GM18868 (cell line): ENCODE measurements at regions not wholly inside any gene's neighbourhood (a gene's known extent, or its start where the extent isn't known, plus 50 kb on each side); places are given as distances from the start of the nearest gene placed in this dataset.
"Not testable (repeated sequence)": the region's sequence is repeated elsewhere in the genome, so short reads cannot be mapped to it uniquely, and the experiment has no call there.

Experiments
- ATAC-seq: cut with Tn5 transposase; IDR thresholded peaks from one replicate; pipeline ENCODE4 v1.9.1; 2021; ENCODE audit warnings: mild to moderate bottlenecking, moderate library complexity; ENCODE audit not compliant: unreplicated experiment

DNA sequence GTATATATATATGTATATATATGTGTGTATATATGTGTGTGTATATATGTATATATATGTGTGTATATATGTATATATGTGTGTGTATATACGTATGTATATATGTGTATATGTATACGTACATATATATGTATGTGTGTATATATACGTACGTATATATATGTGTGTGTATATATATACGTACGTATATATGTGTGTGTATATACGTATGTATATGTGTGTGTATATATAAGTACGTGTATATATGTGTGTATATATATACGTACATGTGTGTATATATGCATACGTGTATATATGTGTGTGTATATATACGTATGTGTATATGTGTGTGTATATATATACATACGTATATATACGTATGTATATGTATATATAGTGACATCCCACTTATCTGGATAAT, 154.4 kb downstream of the CDRT15L2 start:
- no peak for ATAC-seq

DNA sequence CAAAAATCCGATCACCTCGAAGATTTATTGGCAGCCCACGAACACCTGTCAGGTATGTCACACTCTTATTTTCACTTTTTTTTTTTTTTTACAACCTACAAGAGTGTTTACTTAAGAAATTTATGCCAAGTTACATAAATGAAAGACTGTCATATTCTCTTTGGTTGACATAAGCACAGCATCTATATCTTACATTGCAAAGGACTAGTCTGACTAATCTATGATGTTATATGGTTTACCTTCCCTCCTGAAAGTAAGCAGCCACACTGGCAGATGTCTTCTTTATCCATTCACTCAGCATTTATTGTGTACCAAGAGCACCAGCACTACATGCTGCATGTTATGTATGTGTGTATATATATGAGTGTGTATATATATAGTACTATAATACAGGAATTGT, 156.3 kb downstream of the CDRT15L2 start:
- ATAC-seq = no peak

DNA sequence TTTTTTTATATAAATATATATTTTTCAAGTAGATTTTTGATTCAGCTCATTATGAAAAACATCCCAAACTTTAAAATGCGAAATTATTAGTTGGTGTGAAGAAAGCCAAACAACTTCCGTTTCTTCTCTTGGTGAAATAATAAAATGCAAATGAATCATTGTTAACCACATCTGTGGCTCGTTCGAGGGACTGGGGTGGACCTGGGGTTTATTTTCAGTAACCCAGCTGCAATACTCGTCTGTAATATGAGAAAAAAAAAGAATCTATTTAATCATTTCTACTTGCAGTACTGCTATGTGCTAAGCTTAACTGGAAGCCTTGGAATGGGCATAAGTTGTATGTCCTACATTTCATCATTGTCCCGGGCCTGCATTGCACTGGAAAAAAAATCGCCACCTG, 158.1 kb downstream of the CDRT15L2 start:
- ATAC-seq = not testable (repeated sequence)

DNA sequence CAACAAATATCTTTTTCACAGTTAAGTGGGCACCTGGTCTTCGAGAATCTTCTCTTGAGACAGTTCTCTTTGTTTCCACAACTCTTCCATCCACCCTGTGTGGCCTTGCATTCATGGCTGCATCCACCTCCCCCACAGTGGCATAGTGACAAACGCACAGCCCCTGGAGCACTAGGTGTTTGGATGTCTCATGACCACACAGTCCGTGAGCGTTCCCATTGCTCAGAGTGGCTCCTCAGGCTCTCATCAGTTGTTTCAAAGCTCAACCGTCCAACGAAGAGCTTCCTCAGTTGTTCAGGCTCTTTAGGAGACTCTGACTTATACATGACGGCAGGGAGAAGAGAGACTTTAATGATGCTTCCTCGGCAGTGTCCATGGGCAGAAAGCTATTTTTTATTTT, 191.6 kb downstream of the CDRT15L2 start:
- no peak for ATAC-seq

DNA sequence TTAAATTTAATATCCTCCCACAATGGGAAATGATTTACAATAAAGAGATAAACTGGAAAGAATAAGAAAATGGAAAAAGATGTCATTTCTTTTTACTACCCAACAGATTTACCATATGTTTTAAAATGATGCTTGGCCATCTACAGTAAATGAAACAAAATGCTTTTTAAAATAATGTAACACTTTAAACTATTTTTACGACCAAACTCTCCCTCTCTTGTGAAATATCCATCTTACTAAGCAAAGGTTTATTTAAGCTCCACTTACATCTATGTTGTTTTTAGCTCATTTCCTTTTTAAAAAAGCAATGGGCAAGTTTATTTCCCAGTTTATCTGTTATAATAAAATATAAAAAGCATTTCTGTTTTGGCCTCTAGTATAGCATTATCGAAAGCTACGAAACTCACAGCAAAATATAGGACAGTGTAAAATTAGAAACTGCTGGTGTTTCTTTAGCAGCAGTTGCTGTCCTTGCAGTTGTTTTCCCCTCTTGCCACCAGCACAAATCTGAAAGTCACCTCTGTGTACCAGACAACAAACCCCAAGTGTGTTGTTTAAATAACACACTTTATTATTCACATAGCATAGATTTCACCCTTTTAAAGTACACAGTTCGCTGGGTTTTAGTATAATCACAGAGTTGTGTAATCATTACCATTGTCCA, 195.1 kb downstream of the CDRT15L2 start:
- ATAC-seq = no peak

DNA sequence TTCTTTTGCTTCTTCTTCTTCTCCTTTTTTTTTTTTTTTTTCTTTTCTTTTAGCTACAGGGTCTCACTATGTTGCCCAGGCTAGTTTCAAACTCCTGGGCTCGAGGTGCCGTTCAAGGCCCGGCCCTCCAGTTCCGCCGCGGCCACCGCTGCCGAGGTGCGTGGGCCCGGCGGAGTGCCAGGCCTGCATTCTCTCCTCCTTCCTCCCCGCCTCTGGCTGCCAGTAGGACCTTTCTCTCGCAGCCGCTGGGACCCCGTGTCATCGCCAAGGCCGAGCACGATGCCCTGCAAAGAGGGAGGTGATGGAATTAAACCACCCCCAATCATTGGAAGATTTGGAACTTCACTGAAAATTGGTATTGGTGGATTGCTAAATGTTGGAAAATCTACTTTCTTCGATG, 195.8 kb downstream of the CDRT15L2 start:
- no peak for ATAC-seq

DNA sequence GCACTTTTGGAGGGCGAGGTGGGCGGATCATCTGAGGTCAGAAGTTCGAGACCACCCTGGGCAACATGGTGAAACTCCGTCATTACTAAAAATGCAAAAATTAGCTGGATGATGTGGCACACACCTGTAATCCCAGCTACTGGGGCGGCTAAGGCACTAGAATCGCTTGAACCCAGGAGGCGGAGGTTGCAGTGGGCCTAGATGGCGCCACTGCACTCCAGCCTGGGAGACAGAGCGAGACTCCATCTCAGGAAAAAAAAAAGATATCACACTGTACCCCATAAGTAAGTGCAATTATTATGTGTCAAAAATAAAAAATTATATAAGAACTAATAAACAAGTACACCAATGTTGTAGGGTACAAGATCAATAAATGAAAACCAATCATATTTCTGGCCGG, 200.0 kb downstream of the CDRT15L2 start:
- ATAC-seq = no peak

DNA sequence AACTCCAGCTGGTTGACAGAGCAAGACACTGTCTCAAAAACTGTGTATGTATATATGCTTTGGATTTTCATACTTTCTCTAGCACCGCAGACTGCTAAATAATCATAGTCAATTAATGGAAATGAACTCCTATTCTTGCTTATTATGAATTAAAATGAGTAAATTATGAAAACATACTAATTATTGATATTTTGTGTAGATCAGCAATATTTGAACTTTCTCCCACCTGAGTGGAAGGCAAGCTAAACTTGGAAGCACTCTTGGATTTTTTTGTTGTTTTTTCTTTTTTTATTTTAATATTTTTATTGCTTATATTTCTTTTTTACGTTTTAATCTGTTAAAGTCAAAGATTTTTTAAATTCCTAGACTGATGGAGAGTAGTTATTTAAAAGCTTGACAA, 201.7 kb downstream of the CDRT15L2 start:
- no peak for ATAC-seq

DNA sequence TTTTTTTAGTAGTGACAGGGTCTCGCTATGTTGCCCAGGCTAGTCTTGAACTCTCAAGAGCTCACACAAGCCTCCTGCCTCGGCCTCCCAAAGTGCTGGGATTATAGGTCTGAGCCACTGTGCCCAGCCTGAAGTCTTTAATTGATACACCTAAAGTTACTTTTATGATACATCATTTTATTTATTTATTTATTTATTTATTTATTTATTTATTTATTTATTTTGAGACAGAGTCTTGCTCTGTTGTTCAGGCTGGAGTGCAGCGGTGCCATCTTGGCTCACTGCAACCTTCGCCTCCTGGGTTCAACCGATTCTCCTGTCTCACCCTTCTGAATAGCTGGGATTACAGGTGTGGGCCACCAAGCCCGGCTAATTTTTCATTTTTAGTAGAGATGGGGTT, 202.3 kb downstream of the CDRT15L2 start:
- ATAC-seq = not testable (repeated sequence)

DNA sequence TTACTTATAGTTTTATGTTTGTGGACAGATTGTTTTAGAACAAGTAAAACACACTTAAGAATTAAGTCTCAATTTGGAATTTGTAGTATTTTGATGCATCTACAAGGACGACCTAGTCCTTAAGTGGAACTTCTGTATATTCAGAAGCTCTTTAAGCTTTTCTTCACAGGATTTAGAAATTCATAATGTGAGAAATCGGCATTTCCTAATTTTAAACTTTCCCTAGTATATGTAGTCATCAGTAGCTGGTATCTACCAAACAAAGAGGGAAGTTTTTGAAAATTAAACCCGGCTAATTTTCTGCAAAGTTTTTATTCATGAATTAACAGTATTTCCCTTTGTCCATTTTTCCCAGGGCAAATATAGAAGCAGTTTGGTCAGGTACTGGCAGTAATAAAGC, 203.6 kb downstream of the CDRT15L2 start:
- no peak for ATAC-seq

DNA sequence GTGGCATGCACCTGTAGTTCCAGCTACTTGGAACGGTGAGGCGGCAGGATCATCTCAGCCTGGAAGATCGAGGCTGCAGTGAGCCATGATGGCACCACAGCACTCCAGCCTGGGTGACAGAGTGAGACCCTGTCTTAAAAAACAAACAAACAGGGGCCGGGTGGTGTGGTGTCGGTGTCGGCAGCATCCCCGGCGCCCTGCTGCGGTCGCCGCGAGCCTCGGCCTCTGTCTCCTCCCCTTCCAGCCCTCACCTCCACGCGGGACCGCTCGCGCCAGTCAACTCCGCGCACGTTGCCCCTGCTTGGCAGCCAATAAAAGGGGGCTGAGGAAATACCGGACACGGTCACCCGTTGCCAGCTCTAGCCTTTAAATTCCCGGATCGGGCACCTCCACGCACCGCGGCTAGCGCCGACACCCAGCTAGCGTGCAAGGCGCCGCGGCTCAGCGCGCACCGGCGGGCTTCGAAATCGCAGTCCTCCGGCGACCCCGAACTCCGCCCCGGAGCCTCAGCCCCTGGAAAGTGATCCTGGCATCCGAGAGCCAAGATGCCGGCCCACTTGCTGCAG, 204.7 kb downstream of the CDRT15L2 start:
- no peak for ATAC-seq

DNA sequence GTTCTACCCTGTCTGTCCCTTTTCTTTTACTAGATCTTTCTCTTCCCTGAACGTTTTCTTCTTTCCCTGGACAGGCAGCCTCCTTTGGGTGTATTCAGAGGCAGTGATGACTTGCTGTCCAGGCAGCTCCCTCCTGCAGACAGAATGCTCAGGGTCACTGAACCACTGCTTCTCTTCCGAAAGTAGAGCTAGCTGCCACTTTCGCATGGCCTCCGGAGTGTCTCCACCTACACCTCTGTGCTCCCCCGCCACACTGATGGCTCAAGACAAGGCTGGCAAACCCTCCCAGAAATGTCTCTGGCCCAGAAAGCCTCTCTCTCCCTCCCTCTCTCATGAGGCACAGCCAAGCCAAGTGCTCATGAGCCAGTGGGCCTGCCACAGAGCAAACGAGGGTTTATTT, 207.8 kb downstream of the CDRT15L2 start:
- ATAC-seq = no peak

DNA sequence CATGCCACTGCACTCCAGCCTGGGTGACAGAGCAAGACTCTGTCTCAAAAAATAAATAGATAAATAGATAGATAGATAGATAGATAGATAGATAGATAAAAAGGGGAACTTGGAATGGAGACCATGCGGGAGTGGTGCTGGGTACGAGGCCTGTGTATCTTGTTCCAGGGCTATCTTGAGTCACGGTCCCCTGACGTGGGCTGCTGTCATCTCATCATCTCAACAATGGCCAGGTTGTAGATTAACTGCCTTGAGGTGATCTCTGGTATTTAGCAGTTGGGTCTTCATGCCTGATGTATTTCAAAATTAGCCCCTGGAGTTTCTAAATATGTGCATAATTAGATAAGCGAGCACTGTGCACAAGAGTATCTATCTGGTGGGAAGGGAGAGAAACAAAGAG, 212.1 kb downstream of the CDRT15L2 start:
- ATAC-seq = no peak

DNA sequence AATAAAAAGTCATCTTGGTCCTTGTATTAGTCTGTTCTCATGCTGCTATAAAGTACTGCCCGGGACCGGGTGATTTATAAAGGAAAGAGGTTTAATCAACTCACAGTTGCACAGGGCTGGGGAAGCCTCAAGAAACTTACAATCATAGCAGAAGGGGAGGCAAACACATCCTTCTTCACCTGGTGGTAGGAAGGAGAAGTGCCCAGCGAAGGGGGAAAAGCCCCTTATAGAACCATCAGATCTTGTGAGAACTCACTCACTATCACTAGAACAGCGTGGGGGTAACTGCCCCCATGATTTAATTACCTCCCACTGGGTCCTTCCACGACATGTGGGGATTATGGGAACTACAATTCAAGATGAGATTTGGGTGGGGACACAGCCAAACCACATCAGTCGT, 215.0 kb downstream of the CDRT15L2 start:
- ATAC-seq = not testable (repeated sequence)

DNA sequence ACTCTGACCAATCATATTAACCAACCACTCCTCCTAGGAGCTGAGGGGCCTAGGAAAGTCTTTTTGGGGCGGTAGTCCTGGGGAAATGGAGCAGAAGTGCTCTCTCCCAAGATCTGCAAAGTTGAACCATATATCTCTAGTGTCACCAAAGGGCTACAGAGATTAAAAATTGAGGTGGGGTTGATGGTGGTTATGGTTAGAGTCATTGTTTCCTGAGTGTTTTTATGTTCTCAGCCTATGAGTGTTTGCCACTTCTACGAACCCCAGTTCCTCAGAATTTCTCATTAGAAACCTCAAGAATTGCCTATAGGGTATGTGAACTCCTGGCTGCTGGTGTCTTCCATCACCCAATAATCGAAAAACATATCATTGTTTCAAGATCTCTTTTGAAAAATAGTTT, 217.8 kb downstream of the CDRT15L2 start:
- ATAC-seq = no peak

DNA sequence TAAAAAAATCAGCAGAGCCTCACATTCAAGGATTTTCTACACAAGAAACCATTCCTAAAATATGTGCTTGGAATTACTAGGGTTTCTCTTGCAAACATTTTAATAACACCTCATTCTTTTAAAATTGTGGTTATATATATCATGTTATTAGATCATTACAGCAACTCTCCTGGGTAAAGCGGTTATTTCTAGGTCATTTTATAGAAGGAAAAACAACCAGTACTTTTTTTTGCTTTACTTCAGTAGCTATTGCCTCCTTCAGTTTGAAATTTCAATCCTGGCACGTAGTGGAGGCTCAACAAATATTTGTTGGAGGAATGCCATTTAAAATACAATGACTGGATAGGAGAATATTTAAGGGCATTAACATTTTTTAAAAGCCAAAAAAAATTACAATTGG, 220.6 kb downstream of the CDRT15L2 start:
- no peak for ATAC-seq

DNA sequence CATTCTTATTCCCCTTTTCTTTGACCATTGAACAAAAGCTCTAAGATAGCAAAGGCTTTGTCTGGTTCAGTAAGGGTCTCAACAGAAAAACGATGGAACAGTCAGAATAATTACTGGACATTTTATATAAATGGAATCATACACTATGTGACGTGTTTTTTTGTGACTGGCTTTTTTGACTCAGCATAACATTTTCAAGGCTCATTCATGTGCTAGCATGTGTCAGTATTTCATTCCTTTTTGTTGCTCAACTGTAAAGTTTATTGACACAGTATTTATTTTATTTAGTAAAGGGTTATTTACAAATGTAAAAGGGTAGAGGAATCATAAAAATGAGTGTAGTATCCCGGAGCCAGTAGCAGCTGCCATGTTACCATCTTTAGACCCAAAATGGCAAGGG, 226.2 kb downstream of the CDRT15L2 start:
- ATAC-seq = no peak

DNA sequence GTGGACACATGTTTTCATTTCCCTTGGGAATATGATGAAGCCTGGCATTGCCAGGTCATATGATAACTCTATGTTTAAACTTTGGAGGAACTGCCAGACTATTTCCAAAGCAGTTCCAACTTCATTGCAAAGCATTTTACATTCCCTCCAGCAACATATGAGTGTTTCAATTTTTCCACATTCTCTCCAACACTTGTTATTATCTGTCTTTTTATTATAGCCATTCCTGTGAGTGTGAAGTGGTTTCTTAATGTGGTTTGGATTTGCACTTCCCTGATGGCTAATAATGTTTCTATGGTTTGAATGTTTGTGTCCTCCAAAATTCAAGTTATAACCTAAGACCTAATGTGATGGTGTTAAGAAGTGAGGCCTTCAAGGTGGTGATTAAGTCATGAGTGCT, 228.0 kb downstream of the CDRT15L2 start:
- not testable (repeated sequence) for ATAC-seq

DNA sequence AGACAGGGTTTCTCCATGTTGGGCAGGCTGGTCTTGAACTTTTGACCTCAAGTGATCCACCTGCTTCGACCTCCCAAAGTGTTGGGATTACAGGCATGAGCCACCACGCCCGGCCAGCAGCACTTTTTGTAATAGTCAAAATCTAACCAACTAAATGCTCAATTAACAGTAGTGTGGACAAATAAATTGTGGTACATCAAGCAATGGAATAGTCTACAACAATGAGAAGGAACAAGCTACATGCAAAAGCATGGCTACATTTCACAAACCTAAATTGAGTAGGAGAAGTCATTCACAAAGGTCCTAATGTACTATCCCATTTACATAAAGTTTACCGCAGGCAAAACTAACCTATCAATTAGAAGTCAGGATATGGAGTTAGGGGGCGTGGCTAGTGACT, 227.4 kb downstream of the USP22 start:
- not testable (repeated sequence) for ATAC-seq

DNA sequence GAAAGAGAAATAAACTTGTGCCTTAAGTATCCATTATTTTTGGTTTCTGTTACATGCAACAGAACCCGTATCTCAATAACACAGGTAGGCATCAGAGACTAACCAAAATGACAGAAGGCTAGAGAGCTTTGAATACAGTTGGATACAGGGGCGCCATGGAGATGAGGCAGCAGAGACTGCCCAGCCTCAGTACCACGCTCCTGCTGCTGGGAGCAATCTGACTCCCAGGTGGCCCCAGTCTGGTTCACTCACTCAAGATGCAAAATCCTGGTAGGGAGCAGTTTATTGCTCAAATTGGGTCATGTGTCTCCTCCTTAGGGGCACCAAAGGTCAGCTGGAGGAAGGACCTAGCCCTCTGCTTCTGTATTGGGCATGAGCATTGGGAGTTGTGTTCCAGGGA, 218.9 kb downstream of the USP22 start:
- ATAC-seq = no peak

DNA sequence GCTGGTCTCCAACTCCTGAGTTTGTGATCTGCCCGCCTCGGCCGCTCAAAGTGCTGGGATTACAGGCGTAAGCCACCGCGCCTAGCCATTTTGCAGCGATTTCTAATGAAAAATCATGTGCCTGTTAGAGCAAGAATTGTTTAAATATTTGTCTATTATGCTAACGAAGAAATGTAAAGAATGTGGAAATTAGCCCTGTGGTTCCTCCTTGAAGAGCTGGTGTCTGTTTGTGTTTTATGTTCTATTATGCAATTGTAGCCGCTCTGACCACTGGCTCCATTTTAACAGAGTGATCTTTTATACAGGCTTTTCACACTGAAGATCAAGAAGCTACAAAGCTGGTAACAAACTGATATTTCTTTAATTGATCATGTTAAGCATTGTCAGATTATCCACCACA, 217.3 kb downstream of the USP22 start:
- ATAC-seq = no peak

DNA sequence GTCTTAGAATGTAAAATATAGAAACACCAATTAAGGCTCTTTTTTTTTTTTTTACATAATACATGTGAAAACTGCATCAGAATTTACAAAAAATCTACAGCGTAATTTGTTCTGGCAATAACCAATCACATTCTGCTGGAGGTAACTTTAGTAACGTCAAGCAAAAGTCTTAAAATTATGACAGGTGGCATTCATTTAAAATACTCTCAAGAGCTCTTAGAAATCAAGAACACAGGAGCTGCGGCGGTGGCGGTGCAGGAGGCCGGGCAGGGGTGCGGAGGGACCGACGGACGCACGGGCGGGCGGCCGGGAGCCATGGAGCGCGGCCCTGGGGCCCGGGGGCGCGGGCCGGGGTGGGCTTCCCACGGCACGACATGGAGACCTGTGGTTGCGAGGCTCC, 202.4 kb downstream of the USP22 start:
- ATAC-seq = not testable (repeated sequence)
